ENCODE measurements at regions not wholly inside any gene's neighbourhood (a gene's known extent, or its start where the extent isn't known, plus 50 kb on each side); places are given as distances from the start of the nearest gene placed in this dataset.
"Not testable (repeated sequence)": the region's sequence is repeated elsewhere in the genome, so short reads cannot be mapped to it uniquely, and the experiment has no call there.

DNA sequence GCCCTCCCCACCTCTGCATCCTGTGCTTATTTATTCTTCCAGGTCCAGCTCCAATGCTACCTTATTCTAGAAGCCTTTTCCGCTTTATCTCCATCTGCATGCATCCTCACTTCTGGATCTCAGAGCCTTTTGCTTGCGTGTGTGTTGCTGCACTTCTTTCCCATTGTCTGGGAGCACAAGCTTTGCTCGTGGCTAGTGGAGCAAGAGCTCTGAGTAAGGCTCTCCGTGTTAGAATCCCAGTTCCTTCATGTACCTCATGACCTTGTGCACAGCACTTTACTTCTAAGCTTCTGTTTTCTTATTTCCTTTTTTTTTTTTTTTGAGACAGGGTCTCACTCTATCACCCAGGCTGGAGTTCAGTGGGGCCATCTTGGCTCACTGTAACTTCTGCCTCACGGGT lies 140.0 kb upstream of the POU3F1 start:
- 88 to 92% methylated on average over 5 of the region's 5 CpGs for WGBS, 2 experiments (ENCODE audit: insufficient coverage in 2 of 2)
- peaks cover 14% of the 10 kb centered on the region for H3K4me1 ChIP-seq (ENCODE audit: control insufficient read depth, insufficient read depth, low read length, poor library complexity, severe bottlenecking)
- no peak overlapping the region for H3K4me3 ChIP-seq (ENCODE audit: extremely low read depth, insufficient read depth, low read length, poor library complexity, severe bottlenecking)
- no peaks in the 10 kb centered on the region for H3K9me3 ChIP-seq (ENCODE audit: control insufficient read depth, low read length)
- no peaks in the 10 kb centered on the region for H3K36me3 ChIP-seq (ENCODE audit: control insufficient read depth, insufficient read depth, low read length)
- H3K27ac ChIP-seq (ENCODE audit: low read depth, low read length, severe bottlenecking), result no peak overlapping the region

GRCh38 chr1:38185913-38186312 lies 139.3 kb upstream of the POU3F1 start:
- Histone ChIP-seq H3K9me3 (ENCODE audit: control insufficient read depth, low read length) (no peaks in the 10 kb centered on the region), H3K36me3 (ENCODE audit: control insufficient read depth, insufficient read depth, low read length) (no peaks in the 10 kb centered on the region), H3K4me1 (ENCODE audit: control insufficient read depth, insufficient read depth, low read length, poor library complexity, severe bottlenecking) (peaks cover 14% of the 10 kb centered on the region), H3K4me3 (ENCODE audit: extremely low read depth, insufficient read depth, low read length, poor library complexity, severe bottlenecking) (no peak overlapping the region), H3K27ac (ENCODE audit: low read depth, low read length, severe bottlenecking) (no peak overlapping the region)
- WGBS, 2 experiments (ENCODE audit: insufficient coverage in 2 of 2), result 93 to 98% methylated on average over 6 of the region's 7 CpGs

- Histone ChIP-seq H3K27ac (ENCODE audit: low read depth, low read length, severe bottlenecking) (no peak overlapping the region), H3K4me1 (ENCODE audit: control insufficient read depth, insufficient read depth, low read length, poor library complexity, severe bottlenecking) (peaks cover 14% of the 10 kb centered on the region), H3K9me3 (ENCODE audit: control insufficient read depth, low read length) (peaks cover 4% of the 10 kb centered on the region), H3K36me3 (ENCODE audit: control insufficient read depth, insufficient read depth, low read length) (no peaks in the 10 kb centered on the region), H3K4me3 (ENCODE audit: extremely low read depth, insufficient read depth, low read length, poor library complexity, severe bottlenecking) (no peak overlapping the region)
- 83% methylated on average over 1 of the region's 2 CpGs; no CpG with 5 or more reads in 1 of the 2 experiments for WGBS, 2 experiments (ENCODE audit: insufficient coverage in 2 of 2)
Measured at GRCh38 chr1:38183747-38184146, 137.2 kb upstream of the POU3F1 start.

GRCh38 chr1:38183096-38183495 lies 136.5 kb upstream of the POU3F1 start:
- Histone ChIP-seq H3K4me1 (ENCODE audit: control insufficient read depth, insufficient read depth, low read length, poor library complexity, severe bottlenecking) (peaks cover 14% of the 10 kb centered on the region), H3K36me3 (ENCODE audit: control insufficient read depth, insufficient read depth, low read length) (no peaks in the 10 kb centered on the region), H3K4me3 (ENCODE audit: extremely low read depth, insufficient read depth, low read length, poor library complexity, severe bottlenecking) (no peak overlapping the region), H3K9me3 (ENCODE audit: control insufficient read depth, low read length) (peaks cover 4% of the 10 kb centered on the region), H3K27ac (ENCODE audit: low read depth, low read length, severe bottlenecking) (peak overlapping the region; percentile 53)
- WGBS, 2 experiments (ENCODE audit: insufficient coverage in 2 of 2), result 16 to 19% methylated on average over 3 to 7 of the region's 7 CpGs

DNA sequence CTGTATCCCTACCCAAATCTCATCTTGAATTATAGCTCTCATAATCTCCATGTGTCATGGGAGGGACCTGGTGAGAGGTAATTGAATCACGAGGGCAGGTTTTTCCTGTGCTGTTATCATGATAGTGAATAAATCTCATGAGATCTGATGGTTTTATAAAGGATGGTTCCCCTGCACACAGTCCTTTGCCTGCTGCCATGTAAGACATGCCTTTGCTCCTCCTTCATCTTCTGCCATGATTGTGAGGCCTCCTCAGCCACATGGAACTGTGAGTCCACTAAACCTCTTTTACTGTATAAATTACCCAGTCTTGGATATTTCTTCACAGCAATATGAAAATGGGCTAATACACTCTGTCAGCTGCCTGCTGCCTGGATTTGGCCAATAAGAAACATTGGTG lies 133.8 kb upstream of the POU3F1 start:
- not testable (repeated sequence) for H3K4me3 ChIP-seq (ENCODE audit: extremely low read depth, insufficient read depth, low read length, poor library complexity, severe bottlenecking); H3K9me3 ChIP-seq (ENCODE audit: control insufficient read depth, low read length); H3K36me3 ChIP-seq (ENCODE audit: control insufficient read depth, insufficient read depth, low read length); H3K27ac ChIP-seq (ENCODE audit: low read depth, low read length, severe bottlenecking)
- 80 to 100% methylated on average over 1 of the region's 1 CpG for WGBS, 2 experiments (ENCODE audit: insufficient coverage in 2 of 2)
- H3K4me1 ChIP-seq (ENCODE audit: control insufficient read depth, insufficient read depth, low read length, poor library complexity, severe bottlenecking), result peaks cover 14% of the 10 kb centered on the region

GRCh38 chr1:38179483-38179882 lies 132.9 kb upstream of the POU3F1 start:
- WGBS, 2 experiments (ENCODE audit: insufficient coverage in 2 of 2), result 85 to 91% methylated on average over 7 to 8 of the region's 8 CpGs

DNA sequence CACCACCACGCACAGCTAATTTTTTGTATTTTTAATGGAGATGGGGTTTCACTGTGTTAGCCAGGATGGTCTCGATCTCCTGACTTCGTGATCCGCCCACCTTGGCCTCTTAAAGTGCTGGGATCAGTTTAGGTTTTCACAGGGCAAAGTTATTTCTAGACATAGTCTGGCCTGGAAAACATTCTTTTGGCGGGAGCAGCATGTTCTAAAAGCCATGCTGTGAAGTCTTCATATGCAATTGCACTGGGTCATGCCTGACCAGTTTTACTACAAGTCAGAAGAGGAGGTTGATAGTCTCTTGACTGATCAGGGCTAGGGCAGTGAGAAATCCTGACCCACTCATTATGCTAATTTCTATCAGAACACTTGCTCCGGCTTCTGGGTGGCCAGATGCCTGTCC lies 131.6 kb upstream of the POU3F1 start:
- H3K36me3 ChIP-seq (ENCODE audit: control insufficient read depth, insufficient read depth, low read length), result no peaks in the 10 kb centered on the region
- WGBS, 2 experiments (ENCODE audit: insufficient coverage in 2 of 2), result 82 to 98% methylated on average over 5 of the region's 6 CpGs
- H3K4me3 ChIP-seq (ENCODE audit: extremely low read depth, insufficient read depth, low read length, poor library complexity, severe bottlenecking), result no peak overlapping the region
- H3K4me1 ChIP-seq (ENCODE audit: control insufficient read depth, insufficient read depth, low read length, poor library complexity, severe bottlenecking), result peaks cover 8% of the 10 kb centered on the region
- H3K27ac ChIP-seq (ENCODE audit: low read depth, low read length, severe bottlenecking), result no peak overlapping the region
- H3K9me3 ChIP-seq (ENCODE audit: control insufficient read depth, low read length), result peaks cover 4% of the 10 kb centered on the region

More at GRCh38 chr1:38179483-38179882, 132.9 kb upstream of the POU3F1 start:
- Histone ChIP-seq H3K9me3 (ENCODE audit: control insufficient read depth, low read length) (peaks cover 4% of the 10 kb centered on the region), H3K4me1 (ENCODE audit: control insufficient read depth, insufficient read depth, low read length, poor library complexity, severe bottlenecking) (peaks cover 14% of the 10 kb centered on the region), H3K36me3 (ENCODE audit: control insufficient read depth, insufficient read depth, low read length) (no peaks in the 10 kb centered on the region), H3K4me3 (ENCODE audit: extremely low read depth, insufficient read depth, low read length, poor library complexity, severe bottlenecking) (no peak overlapping the region), H3K27ac (ENCODE audit: low read depth, low read length, severe bottlenecking) (no peak overlapping the region)

DNA sequence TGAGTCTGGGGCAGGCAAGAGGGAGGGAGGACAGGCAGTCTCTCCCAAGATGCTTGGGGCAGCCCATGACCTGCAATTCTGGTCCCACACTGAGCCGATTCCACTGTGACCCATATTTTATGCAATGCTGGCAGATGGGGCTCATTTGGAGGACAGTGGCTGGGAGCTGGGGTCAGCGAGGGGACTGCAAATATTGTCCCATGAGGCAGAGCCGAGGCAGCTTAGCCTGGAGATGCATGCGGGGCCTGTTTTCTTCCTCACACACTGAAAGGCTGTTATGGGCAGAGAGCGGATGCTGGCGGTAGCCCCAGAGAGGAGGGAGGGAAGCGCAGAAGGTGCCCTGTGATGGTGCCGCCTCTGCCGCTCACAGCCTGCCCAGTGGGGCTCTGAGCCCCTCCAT lies 128.5 kb upstream of the POU3F1 start:
- no peaks in the 10 kb centered on the region for H3K4me1 ChIP-seq (ENCODE audit: control insufficient read depth, insufficient read depth, low read length, poor library complexity, severe bottlenecking)
- peaks cover 3% of the 10 kb centered on the region for H3K9me3 ChIP-seq (ENCODE audit: control insufficient read depth, low read length)
- H3K36me3 ChIP-seq (ENCODE audit: control insufficient read depth, insufficient read depth, low read length), result no peaks in the 10 kb centered on the region
- H3K4me3 ChIP-seq (ENCODE audit: extremely low read depth, insufficient read depth, low read length, poor library complexity, severe bottlenecking), result no peak overlapping the region
- no peak overlapping the region for H3K27ac ChIP-seq (ENCODE audit: low read depth, low read length, severe bottlenecking)
- 90 to 97% methylated on average over 2 to 4 of the region's 9 CpGs for WGBS, 2 experiments (ENCODE audit: insufficient coverage in 2 of 2)

GRCh38 chr1:38173848-38174247 lies 127.3 kb upstream of the POU3F1 start:
- H3K36me3 ChIP-seq (ENCODE audit: control insufficient read depth, insufficient read depth, low read length), result no peaks in the 10 kb centered on the region
- H3K9me3 ChIP-seq (ENCODE audit: control insufficient read depth, low read length), result no peaks in the 10 kb centered on the region
- H3K4me1 ChIP-seq (ENCODE audit: control insufficient read depth, insufficient read depth, low read length, poor library complexity, severe bottlenecking), result no peaks in the 10 kb centered on the region
- WGBS, 2 experiments (ENCODE audit: insufficient coverage in 2 of 2), result 93 to 100% methylated on average over 4 to 5 of the region's 5 CpGs
- no peak overlapping the region for H3K27ac ChIP-seq (ENCODE audit: low read depth, low read length, severe bottlenecking)
- H3K4me3 ChIP-seq (ENCODE audit: extremely low read depth, insufficient read depth, low read length, poor library complexity, severe bottlenecking), result no peak overlapping the region

GRCh38 chr1:38173157-38173831 lies 126.7 kb upstream of the POU3F1 start:
- H3K4me3 ChIP-seq (ENCODE audit: extremely low read depth, insufficient read depth, low read length, poor library complexity, severe bottlenecking), result no peak overlapping the region
- H3K4me1 ChIP-seq (ENCODE audit: control insufficient read depth, insufficient read depth, low read length, poor library complexity, severe bottlenecking), result no peaks in the 10 kb centered on the region
- H3K9me3 ChIP-seq (ENCODE audit: control insufficient read depth, low read length), result no peaks in the 10 kb centered on the region
- WGBS, 2 experiments (ENCODE audit: insufficient coverage in 2 of 2), result 71 to 76% methylated on average over 4 to 5 of the region's 6 CpGs
- no peaks in the 10 kb centered on the region for H3K36me3 ChIP-seq (ENCODE audit: control insufficient read depth, insufficient read depth, low read length)
- no peak overlapping the region for H3K27ac ChIP-seq (ENCODE audit: low read depth, low read length, severe bottlenecking)

GRCh38 chr1:38169121-38169520 lies 122.5 kb upstream of the POU3F1 start:
- H3K4me3 ChIP-seq (ENCODE audit: extremely low read depth, insufficient read depth, low read length, poor library complexity, severe bottlenecking), result no peak overlapping the region
- 83% methylated on average over 1 of the region's 3 CpGs; no CpG with 5 or more reads in 1 of the 2 experiments for WGBS, 2 experiments (ENCODE audit: insufficient coverage in 2 of 2)
- H3K4me1 ChIP-seq (ENCODE audit: control insufficient read depth, insufficient read depth, low read length, poor library complexity, severe bottlenecking), result no peaks in the 10 kb centered on the region
- no peaks in the 10 kb centered on the region for H3K36me3 ChIP-seq (ENCODE audit: control insufficient read depth, insufficient read depth, low read length)
- H3K9me3 ChIP-seq (ENCODE audit: control insufficient read depth, low read length), result no peaks in the 10 kb centered on the region
- no peak overlapping the region for H3K27ac ChIP-seq (ENCODE audit: low read depth, low read length, severe bottlenecking)
